GM19372 (cell line): ENCODE measurements at regions not wholly inside any gene's neighbourhood (a gene's known extent, or its start where the extent isn't known, plus 50 kb on each side); places are given as distances from the start of the nearest gene placed in this dataset.

Experiments used
- ATAC-seq: cut with Tn5 transposase; IDR thresholded peaks from one replicate; pipeline ENCODE4 v1.9.1; 2021; ENCODE audit warnings: mild to moderate bottlenecking, low read depth, moderate library complexity; ENCODE audit not compliant: unreplicated experiment

- ATAC-seq = no peak
These were observed 926.8 kb upstream of the MIR17HG start for GRCh38 chr13:90420683-90421082.

GRCh38 chr13:90427322-90428272 is 919.9 kb upstream of the MIR17HG start:
- ATAC-seq = no peak

- no peak for ATAC-seq
These were observed 918.8 kb upstream of the MIR17HG start for GRCh38 chr13:90428522-90429210.

- ATAC-seq = no peak
These were observed 917.4 kb upstream of the MIR17HG start for GRCh38 chr13:90430127-90430526.

GRCh38 chr13:90436697-90437096 is 910.8 kb upstream of the MIR17HG start:
- no peak for ATAC-seq

- no peak for ATAC-seq
These were observed 908.9 kb upstream of the MIR17HG start for GRCh38 chr13:90438576-90438975.

GRCh38 chr13:90443268-90443667 is 904.2 kb upstream of the MIR17HG start:
- ATAC-seq = no peak

GRCh38 chr13:90444232-90444631 is 903.3 kb upstream of the MIR17HG start:
- no peak for ATAC-seq

- ATAC-seq = no peak
These were observed 902.3 kb upstream of the MIR17HG start for GRCh38 chr13:90445179-90445578.

- no peak for ATAC-seq
These were observed 900.3 kb upstream of the MIR17HG start for GRCh38 chr13:90447034-90447733.

- ATAC-seq = no peak
These were observed 899.8 kb upstream of the MIR17HG start for GRCh38 chr13:90447734-90448101.

GRCh38 chr13:90448466-90449037 is 898.9 kb upstream of the MIR17HG start:
- ATAC-seq = no peak

- ATAC-seq = no peak
These were observed 894.1 kb upstream of the MIR17HG start for GRCh38 chr13:90453342-90453741.

GRCh38 chr13:90454002-90454636 is 893.4 kb upstream of the MIR17HG start:
- ATAC-seq = no peak

GRCh38 chr13:90455067-90455466 is 892.4 kb upstream of the MIR17HG start:
- no peak for ATAC-seq

GRCh38 chr13:90455823-90456222 is 891.7 kb upstream of the MIR17HG start:
- no peak for ATAC-seq

GRCh38 chr13:90461398-90461797 is 886.1 kb upstream of the MIR17HG start:
- ATAC-seq = no peak

- ATAC-seq = no peak
These were observed 870.3 kb upstream of the MIR17HG start for GRCh38 chr13:90477216-90477615.

- ATAC-seq = no peak
These were observed 863.6 kb upstream of the MIR17HG start for GRCh38 chr13:90483906-90484305.

- ATAC-seq = no peak
These were observed 862.1 kb upstream of the MIR17HG start for GRCh38 chr13:90485436-90485835.
